ENCODE measurements at regions not wholly inside any gene's neighbourhood (a gene's known extent, or its start where the extent isn't known, plus 50 kb on each side); places are given as distances from the start of the nearest gene placed in this dataset.

DNA sequence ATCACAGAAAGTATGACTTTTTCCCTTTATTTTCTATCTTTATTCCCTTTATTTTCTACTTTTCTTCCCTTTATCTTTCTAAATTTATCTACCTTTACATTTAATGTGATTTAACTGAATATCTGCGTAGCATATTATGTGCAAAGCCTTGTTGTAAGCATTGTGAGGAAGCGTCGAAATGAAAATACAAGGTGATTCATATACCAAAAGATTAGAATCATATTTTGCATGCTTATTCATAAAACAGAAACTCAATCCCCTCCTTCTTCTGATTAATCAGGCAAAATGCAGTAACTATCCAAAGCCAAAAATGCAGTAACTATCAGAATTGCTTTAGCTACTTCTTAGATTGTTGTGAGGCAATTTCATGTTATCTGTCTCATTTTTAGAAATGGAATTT is 393.0 kb downstream of the CDH19 start:
- Histone ChIP-seq H3K4me3 (no peak overlapping the region), H3K27ac (no peak overlapping the region), H3K36me3 (no peaks in the 10 kb centered on the region), H3K4me1 (no peaks in the 10 kb centered on the region), H3K9me3 (no peaks in the 10 kb centered on the region), H3K27me3 (no peaks in the 10 kb centered on the region)
- no peak for TF ChIP-seq POLR2A (IDR thresholded peaks at IDR 0.05)
- TF ChIP-seq, protein P1, sequence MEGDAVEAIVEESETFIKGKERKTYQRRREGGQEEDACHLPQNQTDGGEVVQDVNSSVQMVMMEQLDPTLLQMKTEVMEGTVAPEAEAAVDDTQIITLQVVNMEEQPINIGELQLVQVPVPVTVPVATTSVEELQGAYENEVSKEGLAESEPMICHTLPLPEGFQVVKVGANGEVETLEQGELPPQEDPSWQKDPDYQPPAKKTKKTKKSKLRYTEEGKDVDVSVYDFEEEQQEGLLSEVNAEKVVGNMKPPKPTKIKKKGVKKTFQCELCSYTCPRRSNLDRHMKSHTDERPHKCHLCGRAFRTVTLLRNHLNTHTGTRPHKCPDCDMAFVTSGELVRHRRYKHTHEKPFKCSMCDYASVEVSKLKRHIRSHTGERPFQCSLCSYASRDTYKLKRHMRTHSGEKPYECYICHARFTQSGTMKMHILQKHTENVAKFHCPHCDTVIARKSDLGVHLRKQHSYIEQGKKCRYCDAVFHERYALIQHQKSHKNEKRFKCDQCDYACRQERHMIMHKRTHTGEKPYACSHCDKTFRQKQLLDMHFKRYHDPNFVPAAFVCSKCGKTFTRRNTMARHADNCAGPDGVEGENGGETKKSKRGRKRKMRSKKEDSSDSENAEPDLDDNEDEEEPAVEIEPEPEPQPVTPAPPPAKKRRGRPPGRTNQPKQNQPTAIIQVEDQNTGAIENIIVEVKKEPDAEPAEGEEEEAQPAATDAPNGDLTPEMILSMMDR (IDR thresholded peaks at IDR 0.05): no peak
- no peak for DNase-seq

DNA sequence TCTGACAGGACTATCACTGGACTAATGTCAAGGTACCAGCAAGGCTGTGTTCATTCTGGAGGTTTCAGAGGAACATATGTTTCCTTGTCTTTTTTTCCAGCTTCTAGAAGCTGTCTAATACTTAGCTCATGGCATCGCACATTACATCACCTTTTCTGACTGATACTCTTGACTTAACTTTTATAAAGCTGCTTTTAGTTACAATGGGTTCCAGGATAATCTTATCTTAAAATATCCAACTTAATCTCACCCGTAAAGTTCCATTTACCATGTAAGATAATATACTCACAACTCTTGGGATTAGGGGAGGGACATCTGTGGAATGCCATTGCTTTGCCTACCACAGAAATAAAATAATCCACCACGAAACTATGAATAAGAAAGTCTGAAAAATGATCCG is 394.2 kb downstream of the CDH19 start:
- H3K9me3 ChIP-seq: no peaks in the 10 kb centered on the region
- no peak overlapping the region for H3K4me3 ChIP-seq
- H3K4me1 ChIP-seq: no peaks in the 10 kb centered on the region
- H3K27ac ChIP-seq: no peak overlapping the region
- TF ChIP-seq, protein P1 (IDR thresholded peaks at IDR 0.05): no peak
- TF ChIP-seq POLR2A (IDR thresholded peaks at IDR 0.05): no peak
- H3K27me3 ChIP-seq: no peaks in the 10 kb centered on the region
- no peak for DNase-seq
- H3K36me3 ChIP-seq: no peaks in the 10 kb centered on the region

DNA sequence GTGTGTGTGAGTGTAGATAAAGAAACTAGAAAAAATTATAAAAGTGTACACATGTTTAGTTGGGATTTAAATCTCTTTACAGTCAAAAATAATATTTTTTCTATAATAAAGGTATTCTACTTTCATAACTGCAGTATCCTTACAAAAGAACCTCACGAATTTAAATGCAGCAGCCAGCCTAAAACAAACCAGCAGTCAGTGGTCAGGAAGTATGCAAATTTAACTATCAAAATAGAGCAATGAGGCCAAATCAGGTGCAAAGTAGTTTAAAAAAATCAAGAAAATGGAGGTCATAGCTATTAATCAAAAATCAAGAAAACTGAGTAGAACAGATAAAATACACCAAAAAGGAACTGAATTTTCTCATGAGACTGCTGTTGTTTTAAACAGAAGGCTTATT is 407.1 kb downstream of the CDH19 start:
- no peaks in the 10 kb centered on the region for H3K9me3 ChIP-seq
- H3K4me1 ChIP-seq: no peaks in the 10 kb centered on the region
- no peaks in the 10 kb centered on the region for H3K36me3 ChIP-seq
- DNase-seq: no peak
- no peak for TF ChIP-seq POLR2A (IDR thresholded peaks at IDR 0.05)
- TF ChIP-seq, protein P1 (IDR thresholded peaks at IDR 0.05): no peak
- H3K27me3 ChIP-seq: no peaks in the 10 kb centered on the region
- H3K4me3 ChIP-seq: no peak overlapping the region
- H3K27ac ChIP-seq: no peak overlapping the region

DNA sequence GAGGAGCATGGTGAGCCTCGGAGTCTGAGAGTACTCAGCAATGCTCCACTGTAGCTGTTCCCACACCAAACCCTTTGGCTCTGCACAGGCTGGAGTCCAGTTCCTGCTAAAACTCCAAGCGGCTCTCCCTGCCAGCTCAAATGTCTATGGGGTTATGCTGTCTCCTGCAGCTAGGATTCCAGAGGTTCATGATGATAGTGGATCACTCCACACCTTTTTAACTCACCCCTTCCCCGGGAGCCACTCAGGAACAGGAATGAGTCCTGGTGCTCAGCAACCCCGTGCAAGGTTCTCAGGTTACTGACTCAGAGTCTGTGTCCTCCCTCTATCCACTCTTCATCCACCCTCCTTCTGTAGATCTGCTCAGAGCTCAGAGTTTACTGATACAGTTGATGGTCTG is 410.0 kb downstream of the CDH19 start:
- TF ChIP-seq, protein P1 (IDR thresholded peaks at IDR 0.05): no peak
- no peak for TF ChIP-seq POLR2A (IDR thresholded peaks at IDR 0.05)
- Histone ChIP-seq H3K9me3 (no peaks in the 10 kb centered on the region), H3K27ac (no peak overlapping the region), H3K36me3 (no peaks in the 10 kb centered on the region), H3K4me1 (no peaks in the 10 kb centered on the region), H3K4me3 (no peak overlapping the region), H3K27me3 (no peaks in the 10 kb centered on the region)
- DNase-seq: no peak

DNA sequence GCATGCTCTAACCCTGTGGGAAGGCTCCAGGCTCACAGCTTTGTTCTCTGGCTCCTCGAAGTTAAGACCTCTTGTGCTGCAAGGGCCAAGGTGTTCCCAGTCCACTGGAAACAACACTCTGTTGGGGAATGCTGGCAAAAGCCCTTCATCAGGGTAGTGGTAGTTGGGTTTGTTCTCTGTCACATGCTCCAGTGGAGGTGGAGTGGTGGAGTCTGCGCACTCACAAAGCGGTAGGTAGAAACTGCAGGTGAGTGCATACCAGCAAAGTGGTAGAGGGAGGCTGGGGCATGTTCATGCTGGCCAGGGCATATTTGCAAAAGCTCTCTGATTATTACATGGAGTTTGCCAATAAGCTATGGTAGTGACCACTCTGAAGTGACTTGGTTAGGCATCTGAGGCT is 410.5 kb downstream of the CDH19 start:
- Histone ChIP-seq H3K9me3 (no peaks in the 10 kb centered on the region), H3K27me3 (no peaks in the 10 kb centered on the region), H3K4me3 (no peak overlapping the region), H3K27ac (no peak overlapping the region), H3K36me3 (no peaks in the 10 kb centered on the region), H3K4me1 (no peaks in the 10 kb centered on the region)
- no peak for DNase-seq
- TF ChIP-seq, protein P1 (IDR thresholded peaks at IDR 0.05): no peak
- no peak for TF ChIP-seq POLR2A (IDR thresholded peaks at IDR 0.05)

DNA sequence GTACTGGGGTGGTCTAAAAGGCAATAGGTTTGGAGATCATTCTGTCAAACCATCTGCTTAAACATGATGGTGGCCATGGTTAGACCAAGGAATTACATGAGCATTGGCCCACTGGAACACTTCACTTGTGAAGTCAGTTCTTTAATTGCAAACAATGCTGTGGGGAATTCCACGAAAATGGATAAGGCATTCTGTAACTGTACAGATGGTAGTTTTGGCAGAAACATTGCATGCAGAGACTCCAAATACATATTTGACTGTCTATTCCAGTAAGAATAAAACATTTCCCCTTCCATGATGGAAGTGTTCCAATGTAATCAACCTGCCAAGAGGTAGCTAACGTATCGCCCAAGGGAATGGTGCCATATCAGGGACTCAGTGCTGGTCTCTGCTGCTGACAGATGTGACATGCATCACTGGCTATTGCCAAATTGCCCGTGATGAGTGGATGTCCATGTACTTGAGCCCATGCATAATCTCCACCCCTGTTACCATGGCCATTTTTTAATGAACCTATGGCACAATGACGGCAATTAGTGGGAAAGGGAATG is 417.9 kb downstream of the CDH7 start:
- no peak for TF ChIP-seq POLR2A (IDR thresholded peaks at IDR 0.05)
- TF ChIP-seq, protein P1 (IDR thresholded peaks at IDR 0.05): no peak
- Histone ChIP-seq H3K9me3 (no peaks in the 10 kb centered on the region), H3K27ac (no peak overlapping the region), H3K36me3 (no peaks in the 10 kb centered on the region), H3K27me3 (no peaks in the 10 kb centered on the region), H3K4me3 (no peak overlapping the region), H3K4me1 (no peaks in the 10 kb centered on the region)
- no peak for DNase-seq
